Osteoblast (primary cell): ENCODE measurements at regions not wholly inside any gene's neighbourhood (a gene's known extent, or its start where the extent isn't known, plus 50 kb on each side); places are given as distances from the start of the nearest gene placed in this dataset.
"Not testable (repeated sequence)": the region's sequence is repeated elsewhere in the genome, so short reads cannot be mapped to it uniquely, and the experiment has no call there.

Source experiments
- DNase-seq: peaks from one replicate; pipeline ENCODE4 v3.0.0; 2011; ENCODE audit warnings: low spot score, mixed read lengths; ENCODE audit not compliant: insufficient read length; ENCODE audit errors: missing footprints
- H2AFZ ChIP-seq: 2 replicates; pipeline ENCODE4 v1.6.0; 2011; ENCODE audit warnings: mild to moderate bottlenecking, low read length
- H3K27ac ChIP-seq: 2 replicates; pipeline ENCODE4 v1.5.1; 2011; ENCODE audit warnings: mild to moderate bottlenecking, low read depth, low read length, moderate library complexity
- H3K27me3 ChIP-seq: 2 replicates; pipeline ENCODE4 v1.6.0; 2012; ENCODE audit warnings: mild to moderate bottlenecking, control low read depth, inconsistent platforms, low read length, moderate library complexity; ENCODE audit not compliant: insufficient read depth
- H3K36me3 ChIP-seq: 2 replicates; pipeline ENCODE4 v1.5.1; 2011; ENCODE audit warnings: mild to moderate bottlenecking, low read length, control low read depth, moderate library complexity; ENCODE audit not compliant: insufficient read depth
- H3K4me1 ChIP-seq: 2 replicates; pipeline ENCODE4 v1.5.1; 2011; ENCODE audit warnings: mild to moderate bottlenecking, low read length, control low read depth, moderate library complexity; ENCODE audit not compliant: insufficient read depth
- H3K4me2 ChIP-seq: 2 replicates; pipeline ENCODE4 v1.6.0; 2011; ENCODE audit warnings: mild to moderate bottlenecking, low read length; ENCODE audit not compliant: insufficient read depth
- H3K4me3 ChIP-seq: fragments of 200-600 bp; sonication (generic); 3 replicates; pipeline ENCODE4 v1.5.1; 2012; ENCODE audit warnings: mild to moderate bottlenecking, low read length, inconsistent platforms; ENCODE audit not compliant: insufficient read depth
- H3K79me2 ChIP-seq: 2 replicates; pipeline ENCODE4 v1.6.0; 2012; ENCODE audit warnings: mild to moderate bottlenecking, low read length, control low read depth, inconsistent platforms; ENCODE audit not compliant: insufficient read depth
- H3K9me3 ChIP-seq: 2 replicates; pipeline ENCODE4 v1.5.1; 2011; ENCODE audit warnings: low read depth, low read length, control low read depth
- H4K20me1 ChIP-seq: 2 replicates; pipeline ENCODE4 v1.6.0; 2012; ENCODE audit warnings: mild to moderate bottlenecking, low read length, control low read depth; ENCODE audit not compliant: insufficient read depth
- TF ChIP-seq, protein P1 (sequence below): IDR thresholded peaks from 2 replicates; pipeline ENCODE4 v1.5.1; 2011; ENCODE audit warnings: mild to moderate bottlenecking, low read depth, low read length, moderate library complexity; ENCODE audit errors: extremely low read depth

DNA sequence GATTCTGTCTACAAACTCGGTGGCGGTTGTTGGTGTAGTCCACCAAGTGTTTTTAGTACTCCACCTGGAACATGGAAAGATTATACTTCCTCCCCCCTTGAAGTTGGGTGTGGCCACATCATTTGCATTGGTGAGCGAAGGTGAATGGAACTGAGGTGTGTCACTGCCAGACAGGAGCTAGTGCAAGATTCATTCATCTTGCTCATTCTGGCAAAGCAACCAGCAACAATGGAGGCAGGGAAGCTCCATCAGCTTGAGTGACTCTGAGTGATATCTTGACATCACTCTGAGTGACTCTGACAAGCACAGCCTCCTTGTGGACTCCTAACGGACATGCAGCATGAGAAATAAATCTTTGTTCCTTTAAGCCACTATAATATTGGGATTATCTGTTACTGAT is 54.7 kb upstream of the SLC1A4 start:
- Histone ChIP-seq H3K79me2 (no peaks in the 10 kb centered on the region), H3K4me1 (peaks cover 3% of the 10 kb centered on the region), H2AFZ (no peak overlapping the region), H3K9me3 (no peaks in the 10 kb centered on the region), H4K20me1 (no peaks in the 10 kb centered on the region), H3K36me3 (no peaks in the 10 kb centered on the region), H3K4me3 (no peak overlapping the region), H3K27me3 (peaks cover 34% of the 10 kb centered on the region), H3K4me2 (no peak overlapping the region), H3K27ac (no peak overlapping the region)
- no peak for DNase-seq
- TF ChIP-seq, protein P1, sequence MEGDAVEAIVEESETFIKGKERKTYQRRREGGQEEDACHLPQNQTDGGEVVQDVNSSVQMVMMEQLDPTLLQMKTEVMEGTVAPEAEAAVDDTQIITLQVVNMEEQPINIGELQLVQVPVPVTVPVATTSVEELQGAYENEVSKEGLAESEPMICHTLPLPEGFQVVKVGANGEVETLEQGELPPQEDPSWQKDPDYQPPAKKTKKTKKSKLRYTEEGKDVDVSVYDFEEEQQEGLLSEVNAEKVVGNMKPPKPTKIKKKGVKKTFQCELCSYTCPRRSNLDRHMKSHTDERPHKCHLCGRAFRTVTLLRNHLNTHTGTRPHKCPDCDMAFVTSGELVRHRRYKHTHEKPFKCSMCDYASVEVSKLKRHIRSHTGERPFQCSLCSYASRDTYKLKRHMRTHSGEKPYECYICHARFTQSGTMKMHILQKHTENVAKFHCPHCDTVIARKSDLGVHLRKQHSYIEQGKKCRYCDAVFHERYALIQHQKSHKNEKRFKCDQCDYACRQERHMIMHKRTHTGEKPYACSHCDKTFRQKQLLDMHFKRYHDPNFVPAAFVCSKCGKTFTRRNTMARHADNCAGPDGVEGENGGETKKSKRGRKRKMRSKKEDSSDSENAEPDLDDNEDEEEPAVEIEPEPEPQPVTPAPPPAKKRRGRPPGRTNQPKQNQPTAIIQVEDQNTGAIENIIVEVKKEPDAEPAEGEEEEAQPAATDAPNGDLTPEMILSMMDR, result no peak

DNA sequence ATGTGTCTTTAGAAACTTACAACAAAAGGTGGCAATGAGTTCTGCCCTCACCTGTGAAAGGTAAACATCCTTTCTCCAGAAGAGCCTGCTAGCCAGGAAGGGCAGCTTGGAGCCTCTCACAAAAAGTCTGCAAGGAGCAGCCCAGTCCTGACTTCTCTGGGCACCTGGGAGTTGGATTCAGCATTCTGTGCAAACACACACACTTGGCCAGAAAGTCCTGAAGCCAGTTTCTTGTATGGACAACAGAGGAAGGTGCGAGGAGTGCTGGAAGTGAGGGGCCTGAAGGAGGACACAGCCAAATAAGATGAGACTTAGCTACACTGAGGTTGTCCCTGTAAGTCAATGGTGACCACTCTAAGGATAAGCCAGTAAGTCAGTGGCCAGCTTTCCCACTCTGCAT is 52.4 kb upstream of the SLC1A4 start:
- Histone ChIP-seq H3K27me3 (peaks cover 24% of the 10 kb centered on the region), H3K4me1 (peaks cover 3% of the 10 kb centered on the region), H3K36me3 (no peaks in the 10 kb centered on the region), H3K9me3 (no peaks in the 10 kb centered on the region), H3K4me2 (no peak overlapping the region), H3K4me3 (no peak overlapping the region), H3K27ac (no peak overlapping the region), H3K79me2 (no peaks in the 10 kb centered on the region), H2AFZ (no peak overlapping the region), H4K20me1 (no peaks in the 10 kb centered on the region)
- TF ChIP-seq, protein P1, result no peak
- no peak for DNase-seq

DNA sequence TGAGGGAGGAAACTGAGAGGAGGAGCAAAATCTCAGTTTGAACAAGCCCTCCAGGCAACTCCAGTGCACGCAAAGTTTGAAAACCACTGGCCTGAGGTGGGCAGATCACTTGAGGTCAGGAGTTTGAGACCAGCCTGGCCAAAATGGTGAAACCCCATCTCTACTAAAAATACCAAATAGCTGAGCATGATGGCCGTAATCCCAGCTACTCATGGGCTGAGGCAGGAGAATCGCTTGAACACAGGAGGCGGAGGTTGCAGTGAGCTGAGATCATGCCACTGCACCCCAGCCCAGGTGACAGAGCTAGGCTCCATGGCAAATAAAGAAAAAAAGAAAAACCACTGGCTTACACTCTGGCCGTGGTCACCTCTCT is 51.9 kb upstream of the SLC1A4 start:
- H3K27ac ChIP-seq, H2AFZ ChIP-seq, H3K36me3 ChIP-seq, H3K4me1 ChIP-seq, H3K9me3 ChIP-seq, H4K20me1 ChIP-seq, H3K79me2 ChIP-seq, H3K4me3 ChIP-seq, DNase-seq: not testable (repeated sequence)
- Histone ChIP-seq H3K4me2 (peak overlapping the region; percentile 80), H3K27me3 (peaks cover 20% of the 10 kb centered on the region)

DNA sequence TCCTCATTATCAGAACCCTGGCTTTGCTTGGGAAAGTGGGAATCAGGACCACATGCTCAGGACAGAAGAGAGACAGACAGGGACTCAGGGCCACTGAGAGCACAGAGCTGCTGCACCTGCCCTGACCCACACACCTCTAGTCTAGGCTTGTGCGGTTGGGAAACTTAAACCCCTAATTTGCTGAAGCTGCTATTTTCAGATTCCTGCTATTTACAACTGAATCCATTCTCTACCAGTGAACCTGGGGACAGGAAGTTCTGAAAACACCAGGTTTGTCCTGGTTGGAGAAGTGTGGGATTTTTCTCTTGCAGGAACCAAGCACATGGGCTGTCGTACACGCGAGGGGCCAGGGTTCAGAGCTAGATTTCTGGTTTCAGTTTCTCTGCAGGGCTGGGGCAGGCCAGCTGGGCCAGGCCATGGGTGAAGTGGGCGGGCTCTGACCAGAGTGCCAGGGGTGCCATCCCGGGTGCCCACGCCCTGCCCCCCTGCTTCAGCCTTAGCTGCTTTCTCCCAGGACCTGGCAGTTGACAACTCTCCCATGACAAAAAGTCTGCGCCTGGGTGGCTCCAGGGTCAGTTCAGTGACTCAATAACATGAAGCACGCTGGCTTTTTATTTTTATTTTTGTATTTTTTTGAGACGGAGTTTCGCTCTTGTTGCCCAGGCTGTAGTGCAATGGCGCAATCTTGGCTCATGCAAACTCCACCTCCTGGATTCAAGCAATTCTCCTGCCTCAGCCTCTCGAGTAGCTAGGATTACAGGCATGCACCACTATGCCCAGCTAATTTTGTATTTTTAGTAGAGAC is 51.3 kb upstream of the SLC1A4 start:
- Histone ChIP-seq H3K36me3 (no peaks in the 10 kb centered on the region), H3K4me3 (peak overlapping the region; percentile 68), H2AFZ (peak overlapping the region; percentile 85), H3K79me2 (no peaks in the 10 kb centered on the region), H3K9me3 (no peaks in the 10 kb centered on the region), H3K27ac (no peak overlapping the region), H3K4me1 (peaks cover 3% of the 10 kb centered on the region), H3K4me2 (peak overlapping the region; percentile 80), H4K20me1 (no peaks in the 10 kb centered on the region), H3K27me3 (peaks cover 17% of the 10 kb centered on the region)
- peak; percentile 22 for DNase-seq
- TF ChIP-seq, protein P1, result no peak
